GM19452 (cell line): ENCODE measurements at regions not wholly inside any gene's neighbourhood (a gene's known extent, or its start where the extent isn't known, plus 50 kb on each side); places are given as distances from the start of the nearest gene placed in this dataset.
"Not testable (repeated sequence)": the region's sequence is repeated elsewhere in the genome, so short reads cannot be mapped to it uniquely, and the experiment has no call there.

ENCODE experiments used
- ATAC-seq: cut with Tn5 transposase; IDR thresholded peaks from one replicate; pipeline ENCODE4 v1.9.1; 2021; ENCODE audit not compliant: unreplicated experiment

GRCh38 chr1:106296431-106296830 is 760.0 kb upstream of the PRMT6 start:
- no peak for ATAC-seq

GRCh38 chr1:106304106-106304505 is 752.4 kb upstream of the PRMT6 start:
- ATAC-seq = no peak

GRCh38 chr1:106319612-106320011 is 736.9 kb upstream of the PRMT6 start:
- ATAC-seq = no peak

GRCh38 chr1:106325600-106325999 is 730.9 kb upstream of the PRMT6 start:
- no peak for ATAC-seq

- no peak for ATAC-seq
These were observed 712.0 kb upstream of the PRMT6 start for GRCh38 chr1:106344494-106344893.

GRCh38 chr1:106360252-106360651 is 696.2 kb upstream of the PRMT6 start:
- no peak for ATAC-seq

GRCh38 chr1:106366627-106367319 is 689.7 kb upstream of the PRMT6 start:
- no peak for ATAC-seq

GRCh38 chr1:106378261-106378660 is 678.2 kb upstream of the PRMT6 start:
- ATAC-seq = no peak

- no peak for ATAC-seq
These were observed 675.7 kb upstream of the PRMT6 start for GRCh38 chr1:106380772-106381171.

GRCh38 chr1:106389160-106389559 is 667.3 kb upstream of the PRMT6 start:
- ATAC-seq = not testable (repeated sequence)

GRCh38 chr1:106393046-106393445 is 663.4 kb upstream of the PRMT6 start:
- ATAC-seq = no peak

- no peak for ATAC-seq
These were observed 660.5 kb upstream of the PRMT6 start for GRCh38 chr1:106396020-106396419.

- no peak for ATAC-seq
These were observed 658.1 kb upstream of the PRMT6 start for GRCh38 chr1:106398391-106398790.

GRCh38 chr1:106406114-106406513 is 650.4 kb upstream of the PRMT6 start:
- ATAC-seq = no peak

GRCh38 chr1:106412321-106412720 is 644.2 kb upstream of the PRMT6 start:
- not testable (repeated sequence) for ATAC-seq

GRCh38 chr1:106435269-106435668 is 621.2 kb upstream of the PRMT6 start:
- no peak for ATAC-seq

- ATAC-seq = no peak
These were observed 617.0 kb upstream of the PRMT6 start for GRCh38 chr1:106439475-106439874.

- ATAC-seq = no peak
These were observed 609.0 kb upstream of the PRMT6 start for GRCh38 chr1:106447466-106447865.

- ATAC-seq = no peak
These were observed 599.6 kb upstream of the PRMT6 start for GRCh38 chr1:106456832-106457231.

GRCh38 chr1:106457368-106457767 is 599.1 kb upstream of the PRMT6 start:
- no peak for ATAC-seq

- ATAC-seq = no peak
These were observed 597.6 kb upstream of the PRMT6 start for GRCh38 chr1:106458866-106459265.

- no peak for ATAC-seq
These were observed 597.1 kb upstream of the PRMT6 start for GRCh38 chr1:106459418-106459817.

GRCh38 chr1:106465666-106466065 is 590.8 kb upstream of the PRMT6 start:
- no peak for ATAC-seq
